Activated CD4-positive, CD25-positive, alpha-beta regulatory T cell treated with anti-CD3 and anti-CD28 coated beads, Interleukin-2, amount 50 U/mL, for 24 hours (primary cell): ENCODE measurements at regions not wholly inside any gene's neighbourhood (a gene's known extent, or its start where the extent isn't known, plus 50 kb on each side); places are given as distances from the start of the nearest gene placed in this dataset.

ENCODE experiments used
- ATAC-seq, 2 donors: fragments of 150-1000 bp; cut with Tn5 transposase; one replicate each; pipeline ENCODE4 v1.10.0; 2021; ENCODE audit warnings: mild to moderate bottlenecking in 1 of 2, moderate library complexity in 1 of 2

DNA sequence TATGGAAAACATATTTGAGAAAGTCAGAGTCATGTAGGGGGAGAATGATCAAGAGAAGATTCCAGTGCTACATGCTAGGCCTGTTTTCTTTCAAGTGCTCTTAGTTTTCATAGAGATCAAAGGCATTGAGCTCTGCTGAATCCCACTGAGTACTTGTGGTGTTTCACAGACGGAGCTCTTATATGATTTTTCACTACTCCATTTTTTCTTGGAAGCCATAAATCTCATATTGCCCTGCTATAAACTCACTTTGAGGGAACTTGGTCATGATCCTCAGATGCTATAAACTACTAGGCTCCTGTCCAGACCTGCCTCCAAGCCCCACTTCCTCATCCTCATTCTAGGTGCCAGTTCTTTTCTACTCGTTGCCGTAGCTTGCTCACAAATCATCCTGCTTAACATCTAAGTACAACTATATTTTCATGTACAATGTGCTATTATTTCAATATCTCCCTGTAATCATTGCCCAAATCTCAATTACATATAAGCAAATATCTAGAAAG, 180.8 kb upstream of the CCDC179 start:
- ATAC-seq = no peak

DNA sequence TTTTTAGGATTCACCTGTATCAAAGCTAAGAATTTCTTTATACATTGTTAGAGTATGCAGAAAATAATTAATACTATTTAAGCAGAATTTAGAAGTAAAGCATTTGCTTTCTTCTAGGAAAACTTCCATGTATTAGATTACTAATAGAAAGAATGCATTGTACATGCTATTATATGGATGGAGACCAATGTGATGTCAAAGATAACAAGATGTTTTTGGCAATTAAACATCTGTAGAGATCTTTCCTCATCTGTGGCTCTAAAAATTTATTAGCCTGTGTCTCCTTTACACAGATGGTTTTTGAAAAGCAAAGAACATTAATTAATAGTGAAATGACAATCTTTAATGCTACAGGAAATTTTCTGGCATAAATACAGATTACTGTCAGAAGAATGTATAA, 198.4 kb upstream of the CCDC179 start:
- ATAC-seq = no peak

GRCh38 chr11:23063276-23063675, 203.0 kb upstream of the CCDC179 start:
- no peak for ATAC-seq

GRCh38 chr11:23078289-23078971, 218.2 kb upstream of the CCDC179 start:
- no peak for ATAC-seq

DNA sequence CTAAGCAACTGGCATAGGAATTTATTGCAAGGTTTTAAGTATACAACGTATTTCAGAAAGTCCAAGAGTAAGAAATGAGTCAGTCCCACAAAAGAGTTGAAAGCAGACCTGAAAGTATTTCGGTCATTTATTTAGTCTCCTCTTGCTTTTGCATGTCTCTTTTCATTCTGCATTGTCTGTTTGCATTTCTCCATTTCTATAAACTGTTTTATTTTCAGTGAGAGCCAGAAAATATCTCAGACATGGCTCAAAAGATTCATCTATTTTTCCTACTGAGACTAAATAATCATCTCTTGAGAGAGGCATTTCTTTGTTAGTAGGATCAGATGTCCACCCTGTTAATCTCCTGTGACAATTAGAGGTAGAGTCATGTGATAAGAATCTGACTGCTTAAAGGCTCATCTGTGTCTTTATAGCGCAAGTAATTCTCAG, 219.1 kb upstream of the CCDC179 start:
- no peak for ATAC-seq

- ATAC-seq = no peak
Measured at GRCh38 chr11:23087407-23087806, 227.1 kb upstream of the CCDC179 start.

GRCh38 chr11:23090659-23091058, 230.4 kb upstream of the CCDC179 start:
- ATAC-seq = no peak

DNA sequence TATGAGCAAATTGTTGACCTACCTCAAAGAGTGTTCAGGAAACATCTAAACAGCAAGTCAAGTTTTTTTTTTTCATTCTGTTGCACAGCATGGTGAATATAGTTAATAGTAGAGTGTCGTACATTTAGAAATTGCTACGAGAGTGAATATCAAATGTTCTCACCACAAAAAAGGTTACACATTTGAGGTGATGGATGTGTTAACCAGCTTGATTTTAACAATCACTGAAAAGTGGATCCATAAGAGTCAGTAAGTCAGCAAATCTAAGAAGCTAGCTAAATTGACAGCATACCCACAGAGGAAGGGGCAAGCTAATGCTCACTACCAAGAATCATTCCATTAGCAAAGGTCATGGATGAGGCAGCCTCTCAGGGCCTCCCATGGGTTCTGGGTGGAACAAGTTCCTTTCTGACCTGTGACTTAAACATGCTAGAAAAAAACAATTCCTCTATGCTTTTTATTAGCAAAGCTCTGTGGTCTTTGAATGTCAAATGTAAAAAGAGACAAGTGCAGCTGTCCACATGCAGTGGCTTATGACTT, 235.4 kb upstream of the CCDC179 start:
- no peak for ATAC-seq

GRCh38 chr11:23097891-23098290, 237.6 kb upstream of the CCDC179 start:
- ATAC-seq = no peak

DNA sequence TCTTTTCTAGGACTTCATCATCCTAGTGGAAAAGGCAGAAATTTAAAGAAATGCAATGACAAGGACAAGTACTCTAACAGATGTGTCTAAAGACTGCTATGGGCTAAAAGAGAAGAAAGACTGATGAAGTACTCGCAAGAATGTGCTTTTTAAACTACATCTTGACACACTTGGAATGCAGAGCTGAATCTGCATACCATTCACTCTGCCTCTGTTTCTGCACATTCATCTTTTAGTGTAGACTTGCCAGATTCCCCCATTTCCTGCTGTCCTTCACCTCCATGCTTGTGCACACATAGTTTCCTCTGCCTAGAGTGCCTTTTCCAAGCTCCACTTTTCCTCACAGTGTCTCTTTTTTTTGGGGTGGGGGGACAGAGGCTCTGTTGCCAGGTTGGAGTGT, 239.0 kb upstream of the CCDC179 start:
- ATAC-seq = no peak

DNA sequence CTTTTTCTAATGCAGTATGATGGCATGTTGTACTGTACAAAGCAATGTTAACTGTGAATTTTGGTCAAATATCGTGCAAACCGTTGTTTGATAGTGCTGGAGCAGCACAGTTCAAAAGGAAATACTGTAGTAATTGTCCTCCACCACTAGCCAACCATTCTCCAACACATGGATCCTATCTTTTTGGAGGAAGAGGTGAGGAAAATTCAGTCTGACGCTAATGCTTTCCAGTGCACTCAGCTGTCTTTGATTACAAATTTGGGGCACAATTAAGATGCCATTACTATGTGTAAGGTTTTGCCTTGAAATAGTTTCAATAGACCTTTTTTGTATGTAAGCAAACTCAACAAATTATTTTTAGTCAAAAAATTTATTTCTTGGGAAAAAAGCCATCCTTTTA, 240.5 kb upstream of the CCDC179 start:
- no peak for ATAC-seq

DNA sequence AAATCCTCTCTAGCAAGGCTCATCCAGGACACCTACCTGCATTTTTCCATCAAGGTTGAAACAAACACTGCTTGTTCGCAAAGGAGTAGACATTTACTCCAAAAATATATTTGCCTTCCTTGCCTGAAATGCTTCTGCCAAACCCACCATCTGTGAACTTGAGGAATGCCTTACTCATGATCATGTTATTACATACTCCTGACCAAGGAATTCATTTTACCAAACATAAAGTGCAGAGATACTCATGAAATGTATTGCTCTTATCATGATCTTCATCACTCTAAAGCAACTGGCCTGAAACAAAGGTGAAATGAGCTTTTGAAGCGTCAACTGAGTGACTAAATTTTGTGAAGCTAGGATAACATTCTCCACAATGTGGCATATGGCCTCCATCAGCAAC, 243.1 kb upstream of the CCDC179 start:
- no peak for ATAC-seq

- ATAC-seq = no peak
Measured at GRCh38 chr11:23111527-23111926, 251.3 kb upstream of the CCDC179 start.

- ATAC-seq = no peak
Measured at GRCh38 chr11:23112390-23112789, 252.1 kb upstream of the CCDC179 start.

GRCh38 chr11:23112987-23113886, 253.0 kb upstream of the CCDC179 start:
- no peak for ATAC-seq

DNA sequence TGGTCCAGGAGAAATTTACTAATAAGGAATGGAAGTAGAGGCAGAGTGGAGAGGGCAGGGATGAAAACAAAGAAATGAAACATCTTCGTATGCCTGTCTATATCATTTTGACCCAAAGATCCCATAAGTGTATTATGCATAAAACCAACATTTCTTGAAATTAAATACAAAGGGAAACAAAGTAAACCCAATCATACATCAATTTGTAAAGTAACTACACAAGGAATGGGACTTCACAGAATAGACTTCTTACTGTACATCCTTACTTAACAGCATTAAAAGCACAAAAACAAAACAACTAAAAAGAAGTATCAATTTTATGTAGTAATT, 253.6 kb upstream of the CCDC179 start:
- ATAC-seq = no peak

DNA sequence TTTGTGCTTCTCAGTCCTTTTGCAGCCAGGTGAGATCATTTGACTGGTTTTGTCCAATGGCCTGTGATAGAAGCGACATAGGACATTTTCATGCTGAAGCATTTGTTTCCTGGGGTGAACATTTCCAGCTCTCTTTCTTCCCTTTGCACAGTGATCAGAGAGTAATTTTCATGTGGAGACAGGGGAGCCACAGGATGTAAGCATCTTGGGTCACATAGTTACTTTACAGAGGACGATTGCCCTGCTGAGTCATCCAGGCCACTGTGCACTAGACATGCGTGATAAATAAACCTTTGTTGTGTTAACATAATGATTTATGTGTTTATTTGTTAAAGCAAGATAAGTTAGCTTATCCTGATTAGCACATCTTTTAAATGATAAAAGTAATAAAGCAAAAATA, 263.5 kb upstream of the CCDC179 start:
- ATAC-seq = no peak

GRCh38 chr11:23124249-23124648, 264.0 kb upstream of the CCDC179 start:
- ATAC-seq = no peak

DNA sequence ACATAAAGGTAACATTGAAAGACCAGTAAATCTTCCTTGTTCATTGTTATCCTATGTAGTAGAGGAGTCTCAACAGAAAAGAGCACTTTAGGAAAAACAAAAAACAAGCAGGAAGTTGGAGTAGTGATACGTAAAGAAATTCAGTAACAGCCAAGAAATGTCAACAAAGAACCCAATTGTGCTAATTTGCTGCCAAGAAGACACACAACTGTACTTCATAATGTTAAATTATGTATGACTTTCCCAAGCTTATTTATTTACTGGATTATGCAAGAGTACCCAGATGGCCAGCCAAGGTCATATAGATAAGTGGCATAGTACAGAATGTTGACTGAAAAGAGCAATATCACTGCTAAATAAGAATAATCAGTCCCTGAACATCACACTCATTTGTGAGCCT, 264.7 kb upstream of the CCDC179 start:
- no peak for ATAC-seq

DNA sequence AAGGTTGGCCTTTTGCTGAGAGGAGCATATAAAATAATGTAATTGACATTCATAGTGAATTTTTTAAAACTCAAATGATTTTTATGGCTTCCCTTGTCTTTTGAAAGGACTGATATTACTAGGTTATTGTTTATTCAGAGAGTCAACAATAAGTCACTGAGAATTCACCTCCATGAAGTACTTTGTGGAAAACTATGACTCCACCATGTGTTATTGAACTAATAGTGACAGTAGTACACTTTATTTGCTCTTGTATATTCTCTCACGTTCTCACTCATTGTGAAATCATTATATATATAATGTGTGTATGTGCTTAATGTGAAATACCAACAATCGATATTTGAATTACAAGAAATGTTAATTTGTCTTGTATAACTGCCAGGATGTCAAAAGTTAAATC, 267.4 kb upstream of the CCDC179 start:
- no peak for ATAC-seq

DNA sequence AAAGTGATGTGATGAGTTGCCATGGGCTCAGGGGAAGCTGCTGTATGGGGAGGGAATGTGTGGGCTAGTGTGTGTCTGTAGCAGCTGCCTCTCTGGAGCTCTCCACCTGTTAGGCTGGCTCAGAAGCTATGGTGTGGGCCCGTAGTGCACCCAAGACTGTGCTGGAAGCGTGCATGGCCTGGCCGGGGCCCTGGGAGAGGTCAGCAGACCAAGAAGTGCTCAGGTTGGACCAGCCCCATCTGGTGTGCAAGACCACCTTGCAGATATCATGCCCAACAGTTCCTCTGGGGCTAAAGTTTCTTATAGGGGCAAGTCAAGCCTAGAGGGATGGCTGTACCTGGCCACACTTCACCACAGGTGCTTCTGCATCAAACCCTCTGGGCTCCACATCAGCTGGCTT, 274.4 kb upstream of the CCDC179 start:
- no peak for ATAC-seq

GRCh38 chr11:23138761-23139160, 278.5 kb upstream of the CCDC179 start:
- ATAC-seq = no peak

DNA sequence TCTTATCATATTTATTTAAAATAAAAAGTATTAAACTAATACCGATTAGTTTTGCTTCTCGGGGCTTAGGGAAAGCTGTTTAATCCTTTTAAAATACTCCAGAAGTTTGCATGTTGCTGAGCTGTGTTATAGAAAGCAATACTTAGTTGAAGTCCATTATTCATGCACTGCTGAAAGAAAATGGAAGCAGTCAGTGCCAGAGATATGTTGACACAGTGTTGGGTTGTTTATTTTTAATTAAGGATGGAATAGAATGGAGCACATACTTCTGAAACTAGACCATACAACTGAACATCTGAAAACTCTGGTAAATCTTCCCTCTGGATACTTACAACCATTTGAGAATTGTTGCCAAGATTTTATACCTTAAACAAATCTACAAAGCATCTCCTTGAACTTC, 282.7 kb upstream of the CCDC179 start:
- ATAC-seq = no peak

DNA sequence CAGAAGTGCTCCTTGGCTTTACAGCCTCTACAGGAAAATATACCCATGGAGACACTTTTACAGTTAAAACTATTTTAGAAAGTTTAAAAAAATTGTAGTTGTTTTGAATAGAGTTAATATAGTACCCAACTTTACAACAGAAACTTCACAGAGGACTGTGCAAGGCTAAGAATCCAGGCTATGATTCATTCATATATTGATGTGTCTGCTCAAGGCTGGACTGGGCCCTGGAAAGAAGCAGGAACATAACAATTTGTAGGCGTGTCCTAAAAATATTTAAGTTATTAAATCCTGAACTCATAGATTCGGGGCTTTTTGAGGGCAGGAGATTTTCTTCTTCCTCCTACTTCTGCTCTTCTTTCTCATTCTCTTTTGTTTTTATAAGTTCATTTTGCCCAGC, 291.5 kb upstream of the CCDC179 start:
- no peak for ATAC-seq
